AML-193 (cell line): ENCODE measurements at regions not wholly inside any gene's neighbourhood (a gene's known extent, or its start where the extent isn't known, plus 50 kb on each side); places are given as distances from the start of the nearest gene placed in this dataset.

ENCODE experiments used
- DNase-seq, 2 experiments: peaks; one replicate each; lab custom pipeline; 2025; lab: John Stamatoyannopoulos, UW

- DNase-seq: no peak
Measured at GRCh38 chr3:106533788-106534160, 665.0 kb upstream of the CBLB start.

GRCh38 chr3:106534206-106534605 is 665.4 kb upstream of the CBLB start:
- no peak for DNase-seq

- no peak for DNase-seq
Measured at GRCh38 chr3:106540743-106541142, 671.9 kb upstream of the CBLB start.

GRCh38 chr3:106542101-106542769 is 673.4 kb upstream of the CBLB start:
- no peak for DNase-seq

- DNase-seq: no peak
Measured at GRCh38 chr3:106552351-106553043, 683.7 kb upstream of the CBLB start.

- DNase-seq: no peak
Measured at GRCh38 chr3:106560451-106560966, 691.7 kb upstream of the CBLB start.

GRCh38 chr3:106566277-106566676 is 697.5 kb upstream of the CBLB start:
- no peak for DNase-seq

GRCh38 chr3:106570426-106570825 is 701.6 kb upstream of the CBLB start:
- DNase-seq: no peak

GRCh38 chr3:106573605-106574004 is 704.8 kb upstream of the CBLB start:
- no peak for DNase-seq

GRCh38 chr3:106575029-106575428 is 706.2 kb upstream of the CBLB start:
- DNase-seq: no peak

- no peak for DNase-seq
Measured at GRCh38 chr3:106577241-106577640, 708.4 kb upstream of the CBLB start.

- no peak for DNase-seq
Measured at GRCh38 chr3:106578911-106579310, 710.1 kb upstream of the CBLB start.

- DNase-seq: no peak
Measured at GRCh38 chr3:106582151-106582550, 713.3 kb upstream of the CBLB start.

- no peak for DNase-seq
Measured at GRCh38 chr3:106587551-106587950, 718.7 kb upstream of the CBLB start.

GRCh38 chr3:106588739-106589138 is 719.9 kb upstream of the CBLB start:
- DNase-seq: no peak

GRCh38 chr3:106589311-106589942 is 720.6 kb upstream of the CBLB start:
- no peak for DNase-seq

GRCh38 chr3:106590216-106590615 is 721.4 kb upstream of the CBLB start:
- DNase-seq: no peak

GRCh38 chr3:106593381-106593780 is 724.6 kb upstream of the CBLB start:
- DNase-seq: no peak

GRCh38 chr3:106609666-106610301 is 741.0 kb upstream of the CBLB start:
- DNase-seq: peak; percentile 51 to 70

- DNase-seq: no peak
Measured at GRCh38 chr3:106610362-106610959, 741.6 kb upstream of the CBLB start.

GRCh38 chr3:106611116-106611515 is 742.3 kb upstream of the CBLB start:
- DNase-seq: no peak

GRCh38 chr3:106611841-106612240 is 743.0 kb upstream of the CBLB start:
- no peak for DNase-seq
